ENCODE measurements at regions not wholly inside any gene's neighbourhood (a gene's known extent, or its start where the extent isn't known, plus 50 kb on each side); places are given as distances from the start of the nearest gene placed in this dataset.

GRCh38 chr4:181964731-181965130, 278.5 kb upstream of the TENM3 start:
- Mint-ChIP-seq H3K4me3 (no peak overlapping the region), H3K4me1 (no peaks in the 10 kb centered on the region), H3K9me3 (peaks cover 5% of the 10 kb centered on the region), H3K36me3 (ENCODE audit: low read depth) (no peaks in the 10 kb centered on the region), H3K27ac (no peak overlapping the region), H3K27me3 (no peaks in the 10 kb centered on the region)
- ATAC-seq (replicated peaks): no peak

- Mint-ChIP-seq H3K4me1 (no peaks in the 10 kb centered on the region), H3K4me3 (no peak overlapping the region), H3K27ac (no peak overlapping the region), H3K9me3 (peaks cover 5% of the 10 kb centered on the region), H3K36me3 (ENCODE audit: low read depth) (no peaks in the 10 kb centered on the region), H3K27me3 (no peaks in the 10 kb centered on the region)
- no peak for ATAC-seq (replicated peaks)
Measured at GRCh38 chr4:181966104-181966551, 277.1 kb upstream of the TENM3 start.

GRCh38 chr4:181967401-181967800, 275.8 kb upstream of the TENM3 start:
- no peak for ATAC-seq (replicated peaks)
- Mint-ChIP-seq H3K9me3 (peaks cover 2% of the 10 kb centered on the region), H3K4me3 (no peak overlapping the region), H3K4me1 (no peaks in the 10 kb centered on the region), H3K27me3 (no peaks in the 10 kb centered on the region), H3K36me3 (ENCODE audit: low read depth) (no peaks in the 10 kb centered on the region), H3K27ac (no peak overlapping the region)

GRCh38 chr4:181968371-181968770, 274.8 kb upstream of the TENM3 start:
- Mint-ChIP-seq H3K9me3 (no peaks in the 10 kb centered on the region), H3K4me1 (no peaks in the 10 kb centered on the region), H3K27me3 (no peaks in the 10 kb centered on the region), H3K36me3 (ENCODE audit: low read depth) (no peaks in the 10 kb centered on the region), H3K4me3 (no peak overlapping the region), H3K27ac (no peak overlapping the region)
- no peak for ATAC-seq (replicated peaks)

- H3K4me3 Mint-ChIP-seq: no peak overlapping the region
- no peak overlapping the region for H3K27ac Mint-ChIP-seq
- H3K36me3 Mint-ChIP-seq (ENCODE audit: low read depth): no peaks in the 10 kb centered on the region
- H3K9me3 Mint-ChIP-seq: no peaks in the 10 kb centered on the region
- no peak for ATAC-seq (replicated peaks)
- H3K27me3 Mint-ChIP-seq: no peaks in the 10 kb centered on the region
- no peaks in the 10 kb centered on the region for H3K4me1 Mint-ChIP-seq
Measured at GRCh38 chr4:181969151-181969550, 274.1 kb upstream of the TENM3 start.

- Mint-ChIP-seq H3K36me3 (ENCODE audit: low read depth) (no peaks in the 10 kb centered on the region), H3K4me3 (no peak overlapping the region)
- ATAC-seq (replicated peaks): no peak
Measured at GRCh38 chr4:181970366-181970765, 272.8 kb upstream of the TENM3 start.

GRCh38 chr4:181971411-181971810, 271.8 kb upstream of the TENM3 start:
- Mint-ChIP-seq H3K27ac (no peak overlapping the region), H3K4me3 (no peak overlapping the region), H3K9me3 (no peaks in the 10 kb centered on the region), H3K36me3 (ENCODE audit: low read depth) (no peaks in the 10 kb centered on the region), H3K27me3 (no peaks in the 10 kb centered on the region), H3K4me1 (no peaks in the 10 kb centered on the region)
- no peak for ATAC-seq (replicated peaks)

More at GRCh38 chr4:181970366-181970765, 272.8 kb upstream of the TENM3 start:
- Mint-ChIP-seq H3K4me1 (no peaks in the 10 kb centered on the region), H3K27me3 (no peaks in the 10 kb centered on the region), H3K27ac (no peak overlapping the region), H3K9me3 (no peaks in the 10 kb centered on the region)

GRCh38 chr4:181971973-181972372, 271.2 kb upstream of the TENM3 start:
- no peak for ATAC-seq (replicated peaks)
- Mint-ChIP-seq H3K36me3 (ENCODE audit: low read depth) (no peaks in the 10 kb centered on the region), H3K4me3 (no peak overlapping the region), H3K27me3 (no peaks in the 10 kb centered on the region), H3K9me3 (no peaks in the 10 kb centered on the region), H3K27ac (no peak overlapping the region), H3K4me1 (no peaks in the 10 kb centered on the region)

GRCh38 chr4:181976764-181977163, 266.4 kb upstream of the TENM3 start:
- Mint-ChIP-seq H3K27ac (no peak overlapping the region), H3K9me3 (no peaks in the 10 kb centered on the region), H3K27me3 (no peaks in the 10 kb centered on the region), H3K4me1 (no peaks in the 10 kb centered on the region), H3K4me3 (no peak overlapping the region), H3K36me3 (ENCODE audit: low read depth) (no peaks in the 10 kb centered on the region)
- no peak for ATAC-seq (replicated peaks)

- Mint-ChIP-seq H3K36me3 (ENCODE audit: low read depth) (no peaks in the 10 kb centered on the region), H3K4me3 (no peak overlapping the region), H3K27ac (no peak overlapping the region), H3K9me3 (peaks cover 3% of the 10 kb centered on the region), H3K4me1 (no peaks in the 10 kb centered on the region), H3K27me3 (no peaks in the 10 kb centered on the region)
- no peak for ATAC-seq (replicated peaks)
Measured at GRCh38 chr4:181982437-181982836, 260.8 kb upstream of the TENM3 start.

- Mint-ChIP-seq H3K4me1 (no peaks in the 10 kb centered on the region), H3K27ac (no peak overlapping the region), H3K36me3 (ENCODE audit: low read depth) (no peaks in the 10 kb centered on the region), H3K9me3 (peaks cover 6% of the 10 kb centered on the region), H3K4me3 (no peak overlapping the region), H3K27me3 (no peaks in the 10 kb centered on the region)
- ATAC-seq (replicated peaks): no peak
Measured at GRCh38 chr4:181982856-181983255, 260.3 kb upstream of the TENM3 start.

- Mint-ChIP-seq H3K4me3 (no peak overlapping the region), H3K36me3 (ENCODE audit: low read depth) (no peaks in the 10 kb centered on the region), H3K27me3 (no peaks in the 10 kb centered on the region), H3K4me1 (no peaks in the 10 kb centered on the region), H3K9me3 (peaks cover 11% of the 10 kb centered on the region), H3K27ac (no peak overlapping the region)
- ATAC-seq (replicated peaks): no peak
Measured at GRCh38 chr4:181987392-181987791, 255.8 kb upstream of the TENM3 start.

- no peak for ATAC-seq (replicated peaks)
- H3K9me3 Mint-ChIP-seq: peaks cover 11% of the 10 kb centered on the region
Measured at GRCh38 chr4:181989071-181989470, 254.1 kb upstream of the TENM3 start.

GRCh38 chr4:181991369-181992108, 251.7 kb upstream of the TENM3 start:
- Mint-ChIP-seq H3K4me1 (no peaks in the 10 kb centered on the region), H3K4me3 (no peak overlapping the region), H3K9me3 (peaks cover 9% of the 10 kb centered on the region), H3K27ac (no peak overlapping the region), H3K27me3 (no peaks in the 10 kb centered on the region), H3K36me3 (ENCODE audit: low read depth) (no peaks in the 10 kb centered on the region)
- ATAC-seq (replicated peaks): no peak

More at GRCh38 chr4:181989071-181989470, 254.1 kb upstream of the TENM3 start:
- H3K4me3 Mint-ChIP-seq: no peak overlapping the region
- H3K27me3 Mint-ChIP-seq: no peaks in the 10 kb centered on the region
- no peaks in the 10 kb centered on the region for H3K36me3 Mint-ChIP-seq (ENCODE audit: low read depth)
- H3K4me1 Mint-ChIP-seq: no peaks in the 10 kb centered on the region
- H3K27ac Mint-ChIP-seq: no peak overlapping the region

- no peak for ATAC-seq (replicated peaks)
- H3K27ac Mint-ChIP-seq: no peak overlapping the region
- no peaks in the 10 kb centered on the region for H3K27me3 Mint-ChIP-seq
- H3K4me1 Mint-ChIP-seq: no peaks in the 10 kb centered on the region
- H3K36me3 Mint-ChIP-seq (ENCODE audit: low read depth): no peaks in the 10 kb centered on the region
- peaks cover 7% of the 10 kb centered on the region for H3K9me3 Mint-ChIP-seq
- H3K4me3 Mint-ChIP-seq: no peak overlapping the region
Measured at GRCh38 chr4:181998398-181999295, 244.6 kb upstream of the TENM3 start.
